H9 (cell line): ENCODE measurements at regions not wholly inside any gene's neighbourhood (a gene's known extent, or its start where the extent isn't known, plus 50 kb on each side); places are given as distances from the start of the nearest gene placed in this dataset.

Experiments
- DNase-seq: peaks from one replicate; pipeline ENCODE4 v3.0.0-alpha.2; 2017
- H2AFZ ChIP-seq: one replicate; pipeline ENCODE4 v1.6.1; 2013; ENCODE audit warnings: mild to moderate bottlenecking, low read length, control low read depth, moderate library complexity
- H2AK5ac ChIP-seq: 2 replicates; pipeline ENCODE4 v1.6.1; 2013; ENCODE audit warnings: low read length, control low read depth, mixed read lengths; ENCODE audit not compliant: insufficient read length
- H2BK120ac ChIP-seq: one replicate; pipeline ENCODE4 v1.6.1; 2013; ENCODE audit warnings: low read depth, mild to moderate bottlenecking, low read length, control low read depth, inconsistent platforms; ENCODE audit not compliant: poor library complexity, severe bottlenecking
- H2BK12ac ChIP-seq: 2 replicates; pipeline ENCODE4 v1.6.1; 2013; ENCODE audit warnings: low read length, control low read depth, mixed read lengths, low read depth; ENCODE audit not compliant: insufficient read length
- H2BK15ac ChIP-seq: 2 replicates; pipeline ENCODE4 v1.6.1; 2013; ENCODE audit warnings: low read depth, low read length, control low read depth
- H2BK20ac ChIP-seq: one replicate; pipeline ENCODE4 v1.6.1; 2013; ENCODE audit warnings: low read depth, mild to moderate bottlenecking, low read length, control low read depth, inconsistent platforms; ENCODE audit not compliant: poor library complexity, severe bottlenecking
- H2BK5ac ChIP-seq: 2 replicates; pipeline ENCODE4 v1.6.1; 2013; ENCODE audit warnings: low read length, control low read depth, mixed read lengths; ENCODE audit not compliant: insufficient read length
- H3K14ac ChIP-seq: 2 replicates; pipeline ENCODE4 v1.6.1; 2013; ENCODE audit warnings: low read length, control low read depth; ENCODE audit not compliant: insufficient read depth
- H3K18ac ChIP-seq: 2 replicates; pipeline ENCODE4 v1.6.1; 2013; ENCODE audit warnings: low read depth, mild to moderate bottlenecking, mixed read lengths, low read length, control low read depth; ENCODE audit not compliant: insufficient read length
- H3K23ac ChIP-seq: 2 replicates; pipeline ENCODE4 v1.6.1; 2013; ENCODE audit warnings: low read length, control low read depth, mixed read lengths, low read depth; ENCODE audit not compliant: insufficient read length
- H3K23me2 ChIP-seq: 2 replicates; pipeline ENCODE4 v1.6.1; 2013; ENCODE audit warnings: low read depth, mild to moderate bottlenecking, mixed read lengths, low read length, control low read depth; ENCODE audit not compliant: insufficient read length, poor library complexity, severe bottlenecking
- H3K27ac ChIP-seq: 2 replicates; pipeline ENCODE4 v1.5.1; 2013; ENCODE audit warnings: low read length, control low read depth, mixed read lengths, low read depth; ENCODE audit not compliant: insufficient read length
- H3K27me3 ChIP-seq: 2 replicates; pipeline ENCODE4 v1.6.1; 2013; ENCODE audit warnings: low read length, control low read depth, inconsistent platforms; ENCODE audit not compliant: insufficient read depth
- H3K4ac ChIP-seq: 2 replicates; pipeline ENCODE4 v1.6.1; 2013; ENCODE audit warnings: low read depth, mild to moderate bottlenecking, control low read depth, inconsistent platforms, low read length, moderate library complexity
- H3K4me1 ChIP-seq: 2 replicates; pipeline ENCODE4 v1.6.1; 2013; ENCODE audit warnings: low read length, control low read depth, inconsistent platforms; ENCODE audit not compliant: insufficient read depth
- H3K4me2 ChIP-seq: 2 replicates; pipeline ENCODE4 v1.6.1; 2013; ENCODE audit warnings: low read length, control low read depth, mixed read lengths; ENCODE audit not compliant: insufficient read length, insufficient read depth
- H3K56ac ChIP-seq: 2 replicates; pipeline ENCODE4 v1.6.1; 2013; ENCODE audit warnings: low read depth, mild to moderate bottlenecking, mixed read lengths, low read length, control low read depth; ENCODE audit not compliant: insufficient read length
- H3K79me1 ChIP-seq: 2 replicates; pipeline ENCODE4 v1.6.1; 2013; ENCODE audit warnings: low read depth, mild to moderate bottlenecking, moderate library complexity, low read length, control low read depth, inconsistent platforms; ENCODE audit not compliant: insufficient read depth, poor library complexity, severe bottlenecking
- H3K79me2 ChIP-seq: 2 replicates; pipeline ENCODE4 v1.6.1; 2013; ENCODE audit warnings: low read length, control low read depth, inconsistent platforms; ENCODE audit not compliant: insufficient read depth
- H3K9ac ChIP-seq: 2 replicates; pipeline ENCODE4 v1.6.1; 2013; ENCODE audit warnings: low read length, control low read depth, mixed read lengths; ENCODE audit not compliant: insufficient read length; ENCODE audit errors: extremely low read depth
- H3K9me3 ChIP-seq: one replicate; pipeline ENCODE4 v1.6.1; 2013; ENCODE audit warnings: low read depth, low read length, inconsistent platforms; ENCODE audit not compliant: control insufficient read depth
- H3T11ph ChIP-seq: one replicate; pipeline ENCODE4 v1.6.1; 2013; ENCODE audit warnings: mild to moderate bottlenecking, low read length, control low read depth, inconsistent platforms
- H4K20me1 ChIP-seq: one replicate; pipeline ENCODE4 v1.6.1; 2013; ENCODE audit not compliant: control insufficient read depth, insufficient read length, insufficient read depth
- H4K5ac ChIP-seq: 2 replicates; pipeline ENCODE4 v1.6.1; 2013; ENCODE audit warnings: low read depth, mild to moderate bottlenecking, mixed read lengths, low read length, control low read depth; ENCODE audit not compliant: insufficient read length
- H4K8ac ChIP-seq: replicated peaks from 2 replicates; pipeline ENCODE4 v1.6.1; 2013; ENCODE audit warnings: low read length, control low read depth, mixed read lengths, low read depth; ENCODE audit not compliant: insufficient read length
- H4K91ac ChIP-seq: 2 replicates; pipeline ENCODE4 v1.6.1; 2013; ENCODE audit warnings: low read depth, mild to moderate bottlenecking, moderate library complexity, mixed read lengths, low read length, control low read depth; ENCODE audit not compliant: insufficient read length
- H3K27ac Mint-ChIP-seq, 3 experiments: 2 replicates in 2 of 3; 3 replicates in 1 of 3; pipeline ENCODE4 v1.8.0; 2020 to 2021; ENCODE audit warnings: mixed read lengths in 3 of 3, mild to moderate bottlenecking in 1 of 3, moderate library complexity in 1 of 3
- H3K27me3 Mint-ChIP-seq: 2 replicates; pipeline ENCODE4 v1.8.0; 2021; ENCODE audit warnings: low read depth, mild to moderate bottlenecking, moderate library complexity, mixed read lengths
- H3K36me3 Mint-ChIP-seq, 3 experiments: 2 replicates in 2 of 3; 3 replicates in 1 of 3; pipeline ENCODE4 v1.8.0; 2020 to 2021; ENCODE audit warnings: low read depth in 3 of 3, mixed read lengths in 3 of 3; ENCODE audit not compliant: insufficient read depth in 1 of 3
- H3K4me1 Mint-ChIP-seq, 2 experiments: 2 replicates each; pipeline ENCODE4 v1.8.0; 2020; ENCODE audit warnings: mixed read lengths in 2 of 2
- H3K4me3 Mint-ChIP-seq, 2 experiments: 2 replicates in 1 of 2; 3 replicates in 1 of 2; pipeline ENCODE4 v1.8.0; 2020 to 2021; ENCODE audit warnings: mild to moderate bottlenecking in 2 of 2, mixed read lengths in 2 of 2, moderate library complexity in 1 of 2
- H3K9me3 Mint-ChIP-seq, 2 experiments: 2 replicates in 1 of 2; 3 replicates in 1 of 2; pipeline ENCODE4 v1.8.0; 2020; ENCODE audit warnings: mild to moderate bottlenecking in 2 of 2, mixed read lengths in 2 of 2, moderate library complexity in 1 of 2
- CTCF ChIP-seq: fragments of 200-600 bp; sonication (generic); conservative IDR thresholded peaks from 3 replicates; pipeline ENCODE4 v1.8.0; 2021; ENCODE audit warnings: antibody characterized with exemption, mild to moderate bottlenecking

GRCh38 chr15:62409466-62409865, 244.4 kb upstream of the C2CD4B start:
- no peaks in the 10 kb centered on the region for H3K79me2 ChIP-seq
- peaks cover 8% of the 10 kb centered on the region for H3K79me1 ChIP-seq
- Mint-ChIP-seq H3K4me1 (peaks cover 20 to 22% of the 10 kb centered on the region in 2 experiments), H3K4me3 (no peak overlapping the region), H3K36me3 (no peaks in the 10 kb centered on the region), H3K27me3 (no peaks in the 10 kb centered on the region), H3K27ac (no peak overlapping the region), H3K9me3 (no peaks in the 10 kb centered on the region; a peak in 1 of 5 replicates)
- H2AFZ ChIP-seq: no peak overlapping the region
- no peak overlapping the region for H2BK20ac ChIP-seq
- H3K9ac ChIP-seq: no peak overlapping the region
- no peaks in the 10 kb centered on the region for H3K27me3 ChIP-seq
- H3K14ac ChIP-seq: no peak overlapping the region
- H4K91ac ChIP-seq: no peak overlapping the region
- H2BK12ac ChIP-seq: no peak overlapping the region
- H2AK5ac ChIP-seq: no peak overlapping the region
- H3T11ph ChIP-seq: no peak overlapping the region
- peaks cover 5% of the 10 kb centered on the region; the same call in 1 of the 2 replicates for H3K4me1 ChIP-seq
- no peak overlapping the region for H3K56ac ChIP-seq
- H3K27ac ChIP-seq: no peak overlapping the region
- H3K23ac ChIP-seq: no peak overlapping the region
- no peak for TF ChIP-seq CTCF
- H2BK15ac ChIP-seq: no peak overlapping the region
- H3K4ac ChIP-seq: no peak overlapping the region
- H4K5ac ChIP-seq: no peak overlapping the region
- H3K9me3 ChIP-seq: no peaks in the 10 kb centered on the region
- no peaks in the 10 kb centered on the region for H4K20me1 ChIP-seq
- no peak overlapping the region for H3K18ac ChIP-seq
- no peak overlapping the region for H2BK120ac ChIP-seq
- no peak overlapping the region for H2BK5ac ChIP-seq
- no peak overlapping the region for H4K8ac ChIP-seq
- DNase-seq: no peak
- no peak overlapping the region for H3K4me2 ChIP-seq
- no peaks in the 10 kb centered on the region for H3K23me2 ChIP-seq
